Vagina (tissue), 2 donors: ENCODE measurements at regions not wholly inside any gene's neighbourhood (a gene's known extent, or its start where the extent isn't known, plus 50 kb on each side); places are given as distances from the start of the nearest gene placed in this dataset. TPM values are rescaled to one million over a fixed set of nuclear protein-coding genes. Genes with fewer than 3 reads are reported as not detected.

Experiments
- DNase-seq, 2 donors: peaks; one replicate each; pipeline ENCODE4 v3.0.0-alpha.2; 2017; ENCODE audit errors: extremely low spot score in 2 of 2
- H3K27ac ChIP-seq: fragments of 200-600 bp; sonication (generic); one replicate; pipeline ENCODE4 v1.5.1; 2019
- H3K27me3 ChIP-seq: fragments of 200-600 bp; sonication (generic); one replicate; pipeline ENCODE4 v1.5.1; 2019
- H3K36me3 ChIP-seq, 2 donors: fragments of 200-600 bp; sonication (generic); one replicate each; pipeline ENCODE4 v1.5.1; 2017 to 2019
- H3K4me1 ChIP-seq: fragments of 200-600 bp; sonication (generic); one replicate; pipeline ENCODE4 v1.5.1; 2019
- H3K4me3 ChIP-seq, 2 donors: fragments of 200-600 bp; sonication (generic); 1 replicate in 1 of 2; 2 replicates in 1 of 2; pipeline ENCODE4 v1.5.1; 2016 to 2019
- H3K9me3 ChIP-seq: fragments of 200-600 bp; sonication (generic); one replicate; pipeline ENCODE4 v1.5.1; 2019
- POLR2A ChIP-seq, 2 donors: fragments of 450-650 bp; IDR thresholded peaks; one replicate each; pipeline ENCODE4 v1.6.1; 2017; ENCODE audit warnings: antibody characterized with exemption in 2 of 2, mild to moderate bottlenecking in 2 of 2, moderate library complexity in 2 of 2
- POLR2AphosphoS5 ChIP-seq, 2 donors: sonication (generic); formaldehyde crosslinking; IDR thresholded peaks; one replicate each; pipeline ENCODE4 v1.9.0; 2017; ENCODE audit warnings: antibody characterized with exemption in 2 of 2, mild to moderate bottlenecking in 2 of 2, low read depth in 1 of 2; ENCODE audit not compliant: insufficient read depth in 1 of 2
- intact Hi-C: fragments of 100-400 bp; cut with DNase I; formaldehyde crosslinking; loops from one replicate; pipeline ENCODE4 v1.15.1; 2023
- small RNA-seq: library from RNA; depleted of rRNA; stranded (forward); fragments of <200 nt; gene quantifications from one replicate; pipeline ENCODE3, GENCODE V24; 2016
- TF ChIP-seq, protein P1 (sequence below), 3 experiments: fragments of 450-650 bp in 2 of 3; fragments of 200-600 bp in 1 of 3; sonication (generic) in 1 of 3; IDR thresholded peaks; one replicate each; pipeline ENCODE4 v1.5.1; 2017 to 2019; ENCODE audit warnings: antibody characterized with exemption in 3 of 3, mild to moderate bottlenecking in 2 of 3, moderate library complexity in 2 of 3

DNA sequence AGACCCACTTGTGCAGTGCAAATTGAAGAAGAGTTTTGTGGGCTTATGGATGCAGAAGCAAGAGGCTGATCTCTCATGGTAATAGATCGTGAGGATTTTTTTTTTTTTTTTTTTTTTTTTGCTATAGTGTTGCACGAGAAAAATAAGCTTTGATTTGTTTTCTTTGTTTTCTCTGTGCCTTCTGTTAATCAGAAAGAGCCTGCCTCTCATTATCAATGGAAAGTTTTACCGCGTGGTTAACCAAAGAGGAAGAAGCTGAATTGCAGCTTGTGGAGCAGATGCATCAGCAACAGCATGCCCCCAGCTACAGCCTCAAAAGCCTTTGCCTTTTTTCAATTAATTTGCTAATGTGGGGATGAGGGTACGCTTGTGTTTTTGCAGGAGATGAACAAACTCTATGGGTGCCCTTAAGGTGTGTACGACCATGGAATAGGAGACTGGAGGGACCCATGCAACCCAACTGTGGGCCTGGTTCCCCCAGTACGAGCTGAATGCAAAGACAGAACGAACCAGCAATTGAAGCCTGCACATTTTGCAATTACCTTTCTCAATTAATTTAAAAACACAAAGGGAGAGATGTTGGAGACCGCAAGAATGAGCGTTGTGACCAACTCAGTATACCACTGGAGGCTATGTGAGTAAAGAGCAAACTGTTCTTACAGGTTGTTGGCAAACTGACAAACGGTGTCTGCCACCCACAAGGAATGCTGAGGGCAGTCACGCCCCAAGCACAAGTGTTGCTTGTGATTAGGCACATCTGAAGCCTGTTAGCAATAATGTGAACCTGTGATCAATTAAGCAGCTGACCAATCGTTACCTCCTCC, 58.6 kb upstream of the SPRY2 start:
- DNase-seq, result no peak
- Histone ChIP-seq H3K4me1 (no peaks in the 10 kb centered on the region), H3K36me3 (no peaks in the 10 kb centered on the region), H3K4me3 (no peak overlapping the region), H3K9me3 (no peaks in the 10 kb centered on the region), H3K27me3 (no peaks in the 10 kb centered on the region), H3K27ac (no peak overlapping the region)
- TF ChIP-seq POLR2A (IDR thresholded peaks at IDR 0.05) (no peak), POLR2AphosphoS5 (IDR thresholded peaks at IDR 0.05; ENCODE audit: insufficient read depth in 1 of 2, low read depth in 1 of 2) (no peak)
- TF ChIP-seq, protein P1, sequence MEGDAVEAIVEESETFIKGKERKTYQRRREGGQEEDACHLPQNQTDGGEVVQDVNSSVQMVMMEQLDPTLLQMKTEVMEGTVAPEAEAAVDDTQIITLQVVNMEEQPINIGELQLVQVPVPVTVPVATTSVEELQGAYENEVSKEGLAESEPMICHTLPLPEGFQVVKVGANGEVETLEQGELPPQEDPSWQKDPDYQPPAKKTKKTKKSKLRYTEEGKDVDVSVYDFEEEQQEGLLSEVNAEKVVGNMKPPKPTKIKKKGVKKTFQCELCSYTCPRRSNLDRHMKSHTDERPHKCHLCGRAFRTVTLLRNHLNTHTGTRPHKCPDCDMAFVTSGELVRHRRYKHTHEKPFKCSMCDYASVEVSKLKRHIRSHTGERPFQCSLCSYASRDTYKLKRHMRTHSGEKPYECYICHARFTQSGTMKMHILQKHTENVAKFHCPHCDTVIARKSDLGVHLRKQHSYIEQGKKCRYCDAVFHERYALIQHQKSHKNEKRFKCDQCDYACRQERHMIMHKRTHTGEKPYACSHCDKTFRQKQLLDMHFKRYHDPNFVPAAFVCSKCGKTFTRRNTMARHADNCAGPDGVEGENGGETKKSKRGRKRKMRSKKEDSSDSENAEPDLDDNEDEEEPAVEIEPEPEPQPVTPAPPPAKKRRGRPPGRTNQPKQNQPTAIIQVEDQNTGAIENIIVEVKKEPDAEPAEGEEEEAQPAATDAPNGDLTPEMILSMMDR (IDR thresholded peaks at IDR 0.05), result no peak
- intact Hi-C loops, result loop anchor here (10.0 kb wide), 1 partner anchor 1985 kb away; no protein-coding TSS in a partner anchor

Small RNA genes in the stretch of these regions (small RNA-seq; reads per million reads assigned to genes)
- gene HIGD1AP2, result not detected
- not detected for gene RNU6-67P
- not detected for gene RNU6-77P
